ENCODE measurements at regions not wholly inside any gene's neighbourhood (a gene's known extent, or its start where the extent isn't known, plus 50 kb on each side); places are given as distances from the start of the nearest gene placed in this dataset.

DNA sequence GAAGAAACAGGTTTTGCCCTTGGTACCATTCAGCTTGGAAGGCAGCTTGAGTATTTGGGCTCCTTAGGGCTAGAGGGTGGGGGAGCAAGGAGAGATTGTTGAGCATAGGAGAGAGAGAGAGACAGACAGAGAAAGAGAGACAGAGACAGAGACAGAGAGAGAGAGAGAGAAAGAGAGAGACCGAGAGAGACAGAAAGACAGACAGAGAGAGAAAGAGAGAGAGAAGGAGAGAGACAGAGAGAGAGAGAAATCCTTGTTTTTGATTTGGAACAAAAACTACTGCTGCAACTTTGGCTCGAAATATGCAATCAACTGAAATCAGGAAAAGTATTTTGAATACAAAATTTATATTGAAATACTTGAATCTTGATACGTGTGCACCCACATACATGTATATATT is 85.8 kb upstream of the ZNF536 start (continued):
- TF ChIP-seq, protein P1, sequence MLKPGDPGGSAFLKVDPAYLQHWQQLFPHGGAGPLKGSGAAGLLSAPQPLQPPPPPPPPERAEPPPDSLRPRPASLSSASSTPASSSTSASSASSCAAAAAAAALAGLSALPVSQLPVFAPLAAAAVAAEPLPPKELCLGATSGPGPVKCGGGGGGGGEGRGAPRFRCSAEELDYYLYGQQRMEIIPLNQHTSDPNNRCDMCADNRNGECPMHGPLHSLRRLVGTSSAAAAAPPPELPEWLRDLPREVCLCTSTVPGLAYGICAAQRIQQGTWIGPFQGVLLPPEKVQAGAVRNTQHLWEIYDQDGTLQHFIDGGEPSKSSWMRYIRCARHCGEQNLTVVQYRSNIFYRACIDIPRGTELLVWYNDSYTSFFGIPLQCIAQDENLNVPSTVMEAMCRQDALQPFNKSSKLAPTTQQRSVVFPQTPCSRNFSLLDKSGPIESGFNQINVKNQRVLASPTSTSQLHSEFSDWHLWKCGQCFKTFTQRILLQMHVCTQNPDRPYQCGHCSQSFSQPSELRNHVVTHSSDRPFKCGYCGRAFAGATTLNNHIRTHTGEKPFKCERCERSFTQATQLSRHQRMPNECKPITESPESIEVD (tag by site-specific recombination; IDR thresholded peaks at IDR 0.05), result no peak
- no peak for TF ChIP-seq ZNF660 (tag by site-specific recombination; IDR thresholded peaks at IDR 0.05)
- TF ChIP-seq ZNF596 (tag by site-specific recombination; IDR thresholded peaks at IDR 0.05), result peak; percentile 98

- no peaks in the 10 kb centered on the region for H3K9me3 ChIP-seq (ENCODE audit: control insufficient read depth, insufficient read depth, low read depth, low read length)
- ChIA-PET POLR2A (no interaction called here), CTCF (interaction anchor here (0.6 to 1.0 kb wide), 2 partner anchors 11 to 15 kb away, joined by 3 to 6 read pairs; no protein-coding TSS in a partner anchor)
- no peak overlapping the region for H3K27ac ChIP-seq (ENCODE audit: extremely low read depth, low read depth, low read length)
- H3K4me3 ChIP-seq (ENCODE audit: low read depth, low read length), result no peak overlapping the region
- H3K4me1 ChIP-seq (ENCODE audit: control insufficient read depth, insufficient read depth, low read length), result no peaks in the 10 kb centered on the region
- peaks cover 0 to 7% of the 10 kb centered on the region in 2 experiments; a peak in 1 of 3 replicates for H3K36me3 ChIP-seq (ENCODE audit: control insufficient read depth in 2 of 2, insufficient read depth in 1 of 2, low read length in 2 of 2)
- peak; percentile 83 for TF ChIP-seq ZFHX2 (tag by site-specific recombination; conservative IDR thresholded peaks at IDR 0.05)
- peak; percentile 97 for TF ChIP-seq EGR2 (tag by site-specific recombination; IDR thresholded peaks at IDR 0.05; ENCODE audit: low read depth)
- TF ChIP-seq ZNF624 (tag by site-specific recombination; IDR thresholded peaks at IDR 0.05), result no peak
- peak; percentile 76 for TF ChIP-seq ZBTB17 (tag by site-specific recombination; IDR thresholded peaks at IDR 0.05)
- TF ChIP-seq ZNF266 (tag by site-specific recombination; IDR thresholded peaks at IDR 0.05; ENCODE audit: low read depth), result 0 out of 2 replicates have a peak, but pooled peaks have one; percentile 9
- peak; percentile 97 for TF ChIP-seq ZNF366 (tag by site-specific recombination; conservative IDR thresholded peaks at IDR 0.05)
- no peak for TF ChIP-seq ZNF423 (tag by site-specific recombination; IDR thresholded peaks at IDR 0.05)
- TF ChIP-seq HOXD13 (CRISPR knock-in tag; IDR thresholded peaks at IDR 0.05; ENCODE audit: borderline replicate concordance), result no peak
- no peak for TF ChIP-seq ZNF133 (tag by site-specific recombination; IDR thresholded peaks at IDR 0.05)
- TF ChIP-seq YY2 (tag by site-specific recombination; IDR thresholded peaks at IDR 0.05), result no peak
Measured at GRCh38 chr19:30287259-30287658, 84.9 kb upstream of the ZNF536 start.

DNA sequence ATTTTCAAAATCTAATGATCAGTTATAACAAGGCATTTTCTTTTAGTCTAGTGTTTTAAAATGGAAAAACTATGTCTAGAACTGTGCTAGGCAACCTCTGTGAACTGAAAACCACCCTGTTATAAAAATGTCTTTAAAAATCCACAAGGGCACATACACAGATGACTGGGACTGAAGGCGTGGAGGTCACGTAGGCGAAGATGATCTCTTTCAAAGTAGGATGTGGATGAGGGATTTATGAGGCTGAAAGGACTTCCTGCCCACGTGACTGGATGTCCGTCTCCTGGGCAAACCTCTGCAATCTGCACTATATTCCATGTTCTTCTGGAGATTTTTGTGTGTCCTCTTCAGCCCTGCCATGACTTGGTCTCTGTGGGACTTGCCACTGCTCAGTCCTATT is 84.2 kb upstream of the ZNF536 start:
- TF ChIP-seq ZNF623 (tag by site-specific recombination; IDR thresholded peaks at IDR 0.05) (no peak), ZNF639 (tag by site-specific recombination; IDR thresholded peaks at IDR 0.05) (no peak), ZNF830 (tag by site-specific recombination; IDR thresholded peaks at IDR 0.05; ENCODE audit: low read depth) (no peak), EGR2 (tag by site-specific recombination; IDR thresholded peaks at IDR 0.05; ENCODE audit: low read depth) (peak; percentile 87), ZNF184 (tag by site-specific recombination; IDR thresholded peaks at IDR 0.05) (no peak), RBAK (tag by site-specific recombination; IDR thresholded peaks at IDR 0.05) (no peak), YY1 (tag by site-specific recombination; IDR thresholded peaks at IDR 0.05) (no peak), ZFHX2 (tag by site-specific recombination; conservative IDR thresholded peaks at IDR 0.05) (peak; percentile 62)
- TF ChIP-seq, protein P2, sequence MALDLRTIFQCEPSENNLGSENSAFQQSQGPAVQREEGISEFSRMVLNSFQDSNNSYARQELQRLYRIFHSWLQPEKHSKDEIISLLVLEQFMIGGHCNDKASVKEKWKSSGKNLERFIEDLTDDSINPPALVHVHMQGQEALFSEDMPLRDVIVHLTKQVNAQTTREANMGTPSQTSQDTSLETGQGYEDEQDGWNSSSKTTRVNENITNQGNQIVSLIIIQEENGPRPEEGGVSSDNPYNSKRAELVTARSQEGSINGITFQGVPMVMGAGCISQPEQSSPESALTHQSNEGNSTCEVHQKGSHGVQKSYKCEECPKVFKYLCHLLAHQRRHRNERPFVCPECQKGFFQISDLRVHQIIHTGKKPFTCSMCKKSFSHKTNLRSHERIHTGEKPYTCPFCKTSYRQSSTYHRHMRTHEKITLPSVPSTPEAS (tag by site-specific recombination; IDR thresholded peaks at IDR 0.05), result no peak
- ChIA-PET POLR2A (no interaction called here), CTCF (no interaction called here)
- H3K36me3 ChIP-seq (ENCODE audit: control insufficient read depth in 2 of 2, insufficient read depth in 1 of 2, low read length in 2 of 2), result peaks cover 0 to 10% of the 10 kb centered on the region in 2 experiments; a peak in 1 of 3 replicates
- H3K9me3 ChIP-seq (ENCODE audit: control insufficient read depth, insufficient read depth, low read depth, low read length), result no peaks in the 10 kb centered on the region
- H3K27ac ChIP-seq (ENCODE audit: extremely low read depth, low read depth, low read length), result no peak overlapping the region
- H3K4me3 ChIP-seq (ENCODE audit: low read depth, low read length), result no peak overlapping the region
- no peaks in the 10 kb centered on the region for H3K4me1 ChIP-seq (ENCODE audit: control insufficient read depth, insufficient read depth, low read length)
